WERI-Rb-1 (cell line): ENCODE measurements at regions not wholly inside any gene's neighbourhood (a gene's known extent, or its start where the extent isn't known, plus 50 kb on each side); places are given as distances from the start of the nearest gene placed in this dataset.

ENCODE experiments used
- DNase-seq: peaks from one replicate; pipeline ENCODE4 v3.0.0-alpha.2; 2020
- H3K27ac ChIP-seq: fragments of 250-450 bp; sonication (Bioruptor Pico); 2 replicates; pipeline ENCODE4 v1.5.1; 2020; ENCODE audit warnings: mild to moderate bottlenecking, moderate library complexity
- H3K27me3 ChIP-seq: fragments of 250-450 bp; sonication (Bioruptor Pico); 2 replicates; pipeline ENCODE4 v1.5.1; 2021; ENCODE audit warnings: mild to moderate bottlenecking, low read depth, moderate library complexity; ENCODE audit not compliant: insufficient read depth, severe bottlenecking
- H3K36me3 ChIP-seq: fragments of 250-450 bp; sonication (Bioruptor Pico); 2 replicates; pipeline ENCODE4 v1.5.1; 2020; ENCODE audit warnings: mild to moderate bottlenecking, moderate library complexity
- H3K4me3 ChIP-seq: 2 replicates; pipeline ENCODE4 v1.5.1; 2011; ENCODE audit warnings: low read depth, mild to moderate bottlenecking, control low read depth, low read length
- H3K9me3 ChIP-seq: fragments of 250-450 bp; sonication (Bioruptor Pico); 2 replicates; pipeline ENCODE4 v1.5.1; 2021; ENCODE audit warnings: mild to moderate bottlenecking, moderate library complexity; ENCODE audit not compliant: severe bottlenecking
- CTCF ChIP-seq: IDR thresholded peaks from 2 replicates; pipeline ENCODE4 v1.5.1; 2011; ENCODE audit warnings: low read depth, mild to moderate bottlenecking, control low read depth, inconsistent platforms, low read length

DNA sequence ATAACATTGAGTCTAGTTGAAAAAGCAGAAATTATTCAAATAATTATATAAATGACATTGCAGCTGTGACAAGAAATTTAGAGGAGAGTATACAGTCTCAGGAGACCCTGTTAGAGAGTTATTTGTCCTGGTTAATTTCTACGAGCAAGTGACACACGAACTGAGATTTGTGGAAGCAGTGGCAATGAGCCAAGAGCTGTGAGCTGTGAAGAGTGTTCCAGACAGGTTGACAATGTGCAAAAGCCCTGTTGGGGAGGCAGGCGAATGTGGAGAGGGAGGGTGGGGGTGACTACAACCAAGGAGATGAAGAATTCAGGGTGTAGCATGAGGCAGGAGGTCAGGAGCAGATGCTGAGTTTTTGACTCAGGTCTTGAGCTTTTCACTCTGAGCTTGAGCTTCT, 620.2 kb upstream of the TENM4 start:
- Histone ChIP-seq H3K9me3 (no peaks in the 10 kb centered on the region), H3K4me3 (no peak overlapping the region), H3K36me3 (no peaks in the 10 kb centered on the region), H3K27me3 (peaks cover 26% of the 10 kb centered on the region), H3K27ac (no peak overlapping the region)
- DNase-seq, result no peak
- no peak for TF ChIP-seq CTCF

DNA sequence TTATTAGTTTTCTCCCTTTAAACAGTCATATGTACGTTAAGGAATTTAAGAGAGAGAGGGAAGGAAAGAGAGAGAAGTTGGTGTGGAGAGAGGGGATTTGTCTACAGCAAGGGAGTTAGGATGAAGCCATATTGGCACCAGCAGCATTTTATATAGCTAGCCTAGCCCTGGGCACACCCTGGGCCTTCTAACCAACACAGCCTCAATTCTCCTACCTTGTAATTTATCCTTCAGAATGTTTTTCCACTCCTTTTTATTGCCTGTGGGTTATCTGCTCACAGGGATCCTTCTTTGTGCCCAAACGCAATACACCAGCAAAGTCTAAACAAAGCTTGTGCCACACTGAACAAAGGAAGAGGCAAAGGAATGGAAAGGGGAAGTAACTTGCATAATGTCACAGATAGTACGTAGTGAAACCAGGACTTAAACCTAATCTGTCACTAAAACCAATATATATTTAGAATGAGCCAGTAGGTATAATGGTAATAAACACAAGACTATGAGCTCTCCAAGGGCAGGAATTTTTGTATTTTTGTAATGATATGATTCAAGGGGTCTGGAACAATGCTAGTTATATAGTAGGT, 613.8 kb upstream of the TENM4 start:
- peaks cover 46% of the 10 kb centered on the region for H3K27me3 ChIP-seq
- H3K9me3 ChIP-seq, result no peaks in the 10 kb centered on the region
- no peaks in the 10 kb centered on the region for H3K36me3 ChIP-seq
- no peak overlapping the region for H3K4me3 ChIP-seq
- no peak for TF ChIP-seq CTCF
- DNase-seq, result no peak
- no peak overlapping the region for H3K27ac ChIP-seq

DNA sequence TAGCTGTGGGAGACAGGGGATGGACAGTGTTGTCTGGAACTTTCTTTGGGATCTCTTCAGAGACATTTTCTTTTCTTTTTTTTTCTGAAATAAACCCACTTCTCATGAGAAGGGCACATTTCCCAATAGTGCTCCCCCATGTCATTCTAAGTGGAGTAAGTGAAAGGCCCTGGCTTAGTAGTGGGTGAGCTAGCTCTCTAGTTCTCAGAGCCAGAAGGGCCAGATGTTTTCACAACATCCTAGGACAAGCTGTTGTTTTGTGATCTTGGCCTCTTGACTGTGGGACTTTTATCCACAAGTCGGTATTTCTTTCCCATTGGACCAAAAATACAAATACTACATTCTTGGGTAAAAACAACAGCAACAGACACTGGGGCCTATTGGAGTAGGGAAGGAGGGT, 607.7 kb upstream of the TENM4 start:
- Histone ChIP-seq H3K27me3 (peaks cover 46% of the 10 kb centered on the region), H3K27ac (no peak overlapping the region), H3K36me3 (no peaks in the 10 kb centered on the region), H3K9me3 (no peaks in the 10 kb centered on the region), H3K4me3 (no peak overlapping the region)
- no peak for DNase-seq
- no peak for TF ChIP-seq CTCF

DNA sequence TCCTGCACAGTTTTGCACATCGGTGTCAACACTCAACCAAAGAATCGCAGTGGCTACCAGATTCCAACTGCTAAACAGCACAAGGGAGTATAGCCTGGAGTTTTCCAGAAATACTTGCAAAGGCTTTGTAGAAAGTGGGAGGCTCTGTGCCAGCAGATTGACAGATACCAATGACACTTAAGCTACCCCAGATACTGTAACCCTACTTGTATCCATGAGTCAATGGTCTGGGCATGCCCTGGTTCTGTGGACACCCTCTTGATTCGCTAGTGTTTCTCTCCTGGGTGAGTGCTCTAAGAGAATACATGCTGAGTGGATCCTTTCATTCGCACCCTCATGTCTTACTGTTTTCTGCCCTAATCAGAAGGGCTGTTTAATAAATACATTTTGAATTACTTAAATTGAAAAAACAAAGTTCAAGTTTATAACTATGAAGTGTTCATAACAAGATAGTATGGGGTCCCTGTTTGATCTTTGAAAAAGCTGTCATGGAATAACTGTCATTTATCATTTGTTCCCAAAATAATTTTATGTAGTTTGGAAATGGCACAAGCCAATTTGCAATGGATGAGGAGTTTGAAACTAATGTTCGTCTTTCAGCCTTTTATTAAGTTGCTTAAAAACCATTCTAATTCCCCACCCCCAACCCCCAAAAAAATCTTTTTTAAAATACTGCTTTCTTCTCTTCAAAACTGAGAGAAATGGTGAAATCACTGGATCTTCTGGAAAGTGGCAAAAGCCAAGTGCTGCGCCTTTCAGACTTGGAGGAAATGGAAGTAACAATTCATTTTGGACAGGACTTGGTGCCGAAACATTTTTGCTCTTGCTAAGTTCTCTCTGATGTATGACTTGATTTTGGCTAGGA, 600.5 kb upstream of the TENM4 start:
- H3K4me3 ChIP-seq, result no peak overlapping the region
- peaks cover 55% of the 10 kb centered on the region for H3K27me3 ChIP-seq
- no peak for DNase-seq
- H3K36me3 ChIP-seq, result no peaks in the 10 kb centered on the region
- H3K9me3 ChIP-seq, result no peaks in the 10 kb centered on the region
- TF ChIP-seq CTCF, result no peak
- no peak overlapping the region for H3K27ac ChIP-seq

DNA sequence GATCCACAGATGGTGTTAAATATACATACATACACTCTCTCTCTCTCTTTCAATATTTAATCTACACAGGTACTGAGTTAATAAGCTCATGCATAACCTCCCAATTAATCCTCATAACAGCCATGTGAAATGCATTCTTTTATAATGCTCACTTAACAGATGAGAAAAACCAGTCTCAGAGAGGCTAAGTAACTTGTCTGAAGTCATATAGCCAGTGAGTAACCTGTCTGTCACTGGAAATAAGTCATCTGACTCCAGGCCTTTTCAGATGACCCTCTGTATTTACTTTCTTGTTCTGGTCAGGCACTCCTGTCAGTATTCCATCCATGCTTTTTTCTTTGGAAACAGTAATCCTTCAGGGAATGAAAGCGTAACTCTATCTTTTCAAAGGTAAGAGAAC, 594.0 kb upstream of the TENM4 start:
- Histone ChIP-seq H3K27me3 (peaks cover 33% of the 10 kb centered on the region), H3K4me3 (no peak overlapping the region), H3K36me3 (no peaks in the 10 kb centered on the region), H3K27ac (no peak overlapping the region), H3K9me3 (no peaks in the 10 kb centered on the region)
- DNase-seq, result no peak
- TF ChIP-seq CTCF, result no peak
